Stimulated activated naive CD8-positive, alpha-beta T cell treated with anti-CD3 and anti-CD28 coated beads, Interleukin-15, amount 100 ng/mL, for 72 hours (primary cell): ENCODE measurements at regions not wholly inside any gene's neighbourhood (a gene's known extent, or its start where the extent isn't known, plus 50 kb on each side); places are given as distances from the start of the nearest gene placed in this dataset.

Experiments used
- ATAC-seq: fragments of 150-1000 bp; cut with Tn5 transposase; 2 replicates; pipeline ENCODE4 v1.10.0; 2021; ENCODE audit warnings: mild to moderate bottlenecking, moderate library complexity
- DNase-seq, 2 donors: peaks; one replicate each; pipeline ENCODE4 v3.0.0; 2021 to 2022
- H3K27ac Mint-ChIP-seq, 2 donors: one replicate each; pipeline ENCODE4 v1.8.0; 2022; ENCODE audit warnings: mild to moderate bottlenecking in 2 of 2, mixed read lengths in 2 of 2, moderate library complexity in 2 of 2
- H3K27me3 Mint-ChIP-seq: one replicate; pipeline ENCODE4 v1.8.0; 2022; ENCODE audit warnings: mixed read lengths
- H3K4me1 Mint-ChIP-seq: one replicate; pipeline ENCODE4 v1.8.0; 2022; ENCODE audit warnings: mild to moderate bottlenecking, mixed read lengths
- H3K4me3 Mint-ChIP-seq, 2 donors: one replicate each; pipeline ENCODE4 v1.8.0; 2022; ENCODE audit warnings: mild to moderate bottlenecking in 2 of 2, mixed read lengths in 2 of 2, moderate library complexity in 1 of 2
- H3K9me3 Mint-ChIP-seq, 2 donors: one replicate each; pipeline ENCODE4 v1.8.0; 2022; ENCODE audit warnings: mixed read lengths in 2 of 2

DNA sequence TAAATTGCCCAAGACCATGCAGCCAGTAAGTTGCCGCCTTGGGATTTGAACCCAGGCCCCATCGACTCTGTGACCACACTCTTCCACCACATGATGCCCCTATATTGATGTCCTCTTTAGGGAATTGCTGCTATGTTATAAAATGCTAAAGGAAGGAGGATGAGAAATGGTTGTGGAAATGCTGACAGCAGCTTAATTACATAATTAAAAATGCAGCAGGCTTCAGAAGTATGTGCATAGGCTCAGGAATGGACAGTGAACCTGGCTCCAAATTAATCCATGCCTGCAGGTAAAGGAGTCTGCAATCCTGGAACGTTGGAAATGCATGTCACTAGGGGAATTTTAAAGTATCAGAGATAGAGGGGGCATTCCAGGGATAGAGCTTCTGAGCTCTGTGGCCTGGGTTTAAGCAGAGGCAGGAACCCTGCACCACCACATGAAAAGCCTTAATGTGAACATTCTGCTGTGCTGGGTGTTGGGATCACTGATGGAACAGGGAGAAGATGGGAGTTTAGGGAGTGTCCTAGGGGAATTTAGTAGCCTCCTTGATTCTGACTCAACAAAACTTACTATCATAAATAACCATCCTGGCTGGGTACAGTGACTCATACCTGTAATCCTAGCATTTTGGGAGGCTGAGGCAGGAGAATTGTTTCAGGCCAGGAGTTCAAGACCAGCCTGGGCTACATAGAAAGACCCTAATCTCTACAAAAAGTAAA lies 76.1 kb upstream of the CCDC85A start:
- Mint-ChIP-seq H3K4me1 (no peaks in the 10 kb centered on the region), H3K27ac (no peak overlapping the region), H3K9me3 (no peaks in the 10 kb centered on the region), H3K4me3 (no peak overlapping the region), H3K27me3 (peaks cover 5% of the 10 kb centered on the region)
- ATAC-seq (no peak), DNase-seq (no peak)

DNA sequence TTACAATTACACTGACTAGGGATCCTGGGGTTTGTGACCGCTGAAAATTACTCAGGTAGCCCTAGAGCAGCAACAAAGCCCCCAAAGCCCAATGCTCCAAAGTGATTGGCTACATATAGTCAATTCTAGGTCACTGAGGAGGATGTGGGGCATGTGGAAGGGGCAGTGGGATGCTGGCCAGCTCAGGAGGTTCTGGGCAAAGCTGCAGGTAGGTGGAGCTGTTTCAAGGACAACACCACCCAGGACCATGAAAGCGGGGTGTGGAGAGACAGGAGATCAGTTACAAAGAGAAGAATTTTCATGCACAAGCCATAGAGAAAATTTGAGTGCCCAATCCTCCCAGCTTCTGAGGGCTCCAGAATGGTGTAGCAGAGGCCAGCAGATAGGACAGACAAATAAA lies 75.0 kb upstream of the CCDC85A start:
- Mint-ChIP-seq H3K4me1 (no peaks in the 10 kb centered on the region), H3K27ac (no peak overlapping the region), H3K27me3 (peaks cover 5% of the 10 kb centered on the region), H3K9me3 (no peaks in the 10 kb centered on the region), H3K4me3 (no peak overlapping the region)
- DNase-seq (no peak), ATAC-seq (no peak)

DNA sequence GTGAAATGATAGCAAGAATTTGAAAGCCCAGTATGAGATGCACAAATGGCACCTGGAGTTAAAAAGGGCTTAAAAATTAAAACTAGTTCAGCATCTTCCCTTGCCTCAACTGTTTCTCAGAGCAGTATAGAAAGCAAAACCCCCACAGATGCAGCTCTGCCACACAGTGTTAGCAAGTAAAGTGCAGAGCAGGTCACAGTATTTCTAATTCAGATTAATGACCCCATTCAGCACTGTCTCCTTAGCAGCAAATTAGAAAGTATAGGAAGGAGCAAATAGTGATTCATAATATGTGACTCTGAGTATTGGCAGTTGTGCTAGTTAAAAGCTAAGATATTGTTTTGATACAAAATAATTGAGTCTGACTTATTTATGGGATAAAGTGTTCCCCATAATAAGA lies 73.8 kb upstream of the CCDC85A start:
- Mint-ChIP-seq H3K27me3 (peaks cover 5% of the 10 kb centered on the region), H3K27ac (no peak overlapping the region), H3K9me3 (no peaks in the 10 kb centered on the region), H3K4me3 (no peak overlapping the region), H3K4me1 (no peaks in the 10 kb centered on the region)
- DNase-seq (no peak), ATAC-seq (no peak)

DNA sequence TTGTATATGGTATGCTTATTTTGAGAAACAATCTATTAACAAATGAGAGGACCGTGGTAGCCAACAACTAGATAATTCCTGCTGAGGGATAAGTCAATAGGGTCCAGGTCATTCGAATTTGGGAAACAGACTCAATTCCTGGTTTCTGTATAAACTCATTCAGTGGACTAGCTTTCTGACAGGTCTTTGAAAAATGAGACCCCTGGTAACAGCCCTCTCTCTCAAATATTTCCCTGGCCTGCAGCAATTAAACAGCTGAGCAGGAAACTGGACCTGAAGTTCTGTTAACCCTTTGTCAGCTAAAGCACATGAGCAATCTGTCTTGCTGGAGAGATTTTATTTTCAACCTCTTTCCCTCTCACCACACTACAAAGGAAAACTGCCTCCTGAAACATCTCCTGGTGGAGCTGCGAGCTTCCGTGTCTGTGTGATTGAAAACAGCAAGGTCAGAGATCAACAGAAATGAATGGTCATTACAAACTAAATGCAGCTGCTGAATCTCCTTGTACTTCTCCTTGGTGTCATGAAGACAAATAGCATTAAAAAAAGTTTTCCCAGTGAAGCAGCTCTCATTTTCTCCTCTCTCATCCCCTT lies 70.3 kb upstream of the CCDC85A start:
- ATAC-seq (no peak), DNase-seq (no peak)
- H3K4me3 Mint-ChIP-seq = no peak overlapping the region
- H3K9me3 Mint-ChIP-seq = no peaks in the 10 kb centered on the region
- H3K27ac Mint-ChIP-seq = no peak overlapping the region
- H3K4me1 Mint-ChIP-seq = no peaks in the 10 kb centered on the region
- no peaks in the 10 kb centered on the region for H3K27me3 Mint-ChIP-seq

DNA sequence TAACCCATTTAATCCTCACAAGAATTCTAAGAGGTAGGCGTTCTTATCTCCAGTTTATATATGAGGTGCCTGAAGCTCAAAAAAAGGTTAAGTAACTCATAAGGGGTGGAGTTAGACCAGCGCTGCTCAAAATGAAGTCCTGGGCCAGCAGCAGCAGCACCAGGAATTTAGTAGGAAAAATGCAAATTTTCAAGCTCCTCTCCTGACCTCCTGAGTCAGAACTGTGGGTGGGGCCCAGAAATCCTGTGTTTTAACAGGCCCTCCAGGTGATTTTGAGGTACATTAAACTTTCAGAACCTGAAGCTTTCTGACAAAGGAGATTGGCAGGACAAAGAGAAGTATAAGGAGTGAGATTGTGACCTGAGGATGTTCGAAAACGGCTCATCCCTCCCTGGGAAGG lies 66.0 kb upstream of the CCDC85A start:
- H3K9me3 Mint-ChIP-seq = no peaks in the 10 kb centered on the region
- H3K27me3 Mint-ChIP-seq = no peaks in the 10 kb centered on the region
- ATAC-seq = no peak
- H3K27ac Mint-ChIP-seq = no peak overlapping the region
- no peak overlapping the region for H3K4me3 Mint-ChIP-seq
- no peak for DNase-seq
- H3K4me1 Mint-ChIP-seq = no peaks in the 10 kb centered on the region

DNA sequence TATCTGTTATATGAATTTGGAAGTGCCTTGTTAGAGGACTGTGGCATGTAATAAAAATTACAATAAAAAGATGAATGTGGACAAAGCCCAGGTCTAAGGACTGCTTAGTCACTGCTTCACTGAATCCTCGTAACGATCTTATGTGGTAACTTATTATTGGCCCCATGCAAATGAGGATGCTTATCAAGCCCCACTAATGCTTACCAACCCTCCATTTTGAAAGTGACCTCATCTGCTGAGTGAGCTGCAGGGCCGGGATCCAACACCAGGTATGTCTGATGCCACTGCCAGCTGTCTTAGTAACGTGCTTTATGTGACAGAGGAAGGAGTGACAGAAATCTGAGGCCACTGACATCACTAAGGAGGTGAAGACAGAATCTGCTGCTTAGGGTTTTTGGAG lies 65.3 kb upstream of the CCDC85A start:
- H3K4me1 Mint-ChIP-seq = no peaks in the 10 kb centered on the region

DNA sequence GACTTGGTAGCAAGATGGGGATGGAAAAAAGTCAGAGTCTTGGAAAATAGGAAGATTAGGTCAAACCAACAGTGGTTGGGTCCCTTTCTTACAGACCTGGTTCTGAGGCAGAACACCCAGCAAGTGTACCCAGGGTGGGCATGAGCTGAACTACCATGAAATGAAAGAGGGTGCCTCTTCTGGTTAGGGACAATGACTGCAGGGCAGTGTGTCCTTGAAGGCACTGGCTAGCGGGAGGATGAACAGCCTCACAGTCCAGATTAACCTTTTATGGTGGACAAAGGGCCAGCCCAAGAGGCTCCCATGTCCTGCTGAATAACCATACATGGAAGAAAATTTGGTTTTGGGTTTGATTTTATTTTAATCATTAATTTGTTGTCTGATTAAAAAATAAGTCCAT lies 61.8 kb upstream of the CCDC85A start:
- Mint-ChIP-seq H3K4me3 (no peak overlapping the region), H3K4me1 (no peaks in the 10 kb centered on the region), H3K9me3 (no peaks in the 10 kb centered on the region), H3K27me3 (peaks cover 6% of the 10 kb centered on the region), H3K27ac (no peak overlapping the region)
- ATAC-seq = no peak
- no peak for DNase-seq

More for the DNA sequence above, 65.3 kb upstream of the CCDC85A start:
- DNase-seq (no peak), ATAC-seq (no peak)
- H3K9me3 Mint-ChIP-seq = no peaks in the 10 kb centered on the region
- no peak overlapping the region for H3K4me3 Mint-ChIP-seq
- no peaks in the 10 kb centered on the region for H3K27me3 Mint-ChIP-seq
- no peak overlapping the region for H3K27ac Mint-ChIP-seq

DNA sequence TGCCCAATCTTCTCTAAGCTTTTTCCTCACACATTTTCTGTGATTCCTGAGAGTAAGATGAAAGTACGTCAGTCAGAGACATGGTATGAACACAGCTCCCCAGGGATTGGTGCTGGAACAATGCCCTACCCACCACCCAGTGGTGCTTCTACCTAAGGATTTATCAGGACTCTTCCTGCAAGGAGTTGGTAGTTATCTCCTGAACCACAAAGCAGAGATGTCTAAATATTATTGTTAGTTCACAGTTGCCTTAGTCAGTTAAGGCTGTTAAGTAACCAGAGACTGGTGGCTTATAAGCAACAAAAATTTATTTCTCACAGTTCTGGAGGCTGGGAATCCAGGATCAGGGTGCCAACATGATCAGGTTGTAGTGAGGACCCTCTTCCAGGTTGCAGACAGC lies 60.3 kb upstream of the CCDC85A start:
- Mint-ChIP-seq H3K27ac (no peak overlapping the region), H3K27me3 (peaks cover 6% of the 10 kb centered on the region), H3K9me3 (no peaks in the 10 kb centered on the region), H3K4me3 (no peak overlapping the region), H3K4me1 (no peaks in the 10 kb centered on the region)
- no peak for ATAC-seq
- no peak for DNase-seq

DNA sequence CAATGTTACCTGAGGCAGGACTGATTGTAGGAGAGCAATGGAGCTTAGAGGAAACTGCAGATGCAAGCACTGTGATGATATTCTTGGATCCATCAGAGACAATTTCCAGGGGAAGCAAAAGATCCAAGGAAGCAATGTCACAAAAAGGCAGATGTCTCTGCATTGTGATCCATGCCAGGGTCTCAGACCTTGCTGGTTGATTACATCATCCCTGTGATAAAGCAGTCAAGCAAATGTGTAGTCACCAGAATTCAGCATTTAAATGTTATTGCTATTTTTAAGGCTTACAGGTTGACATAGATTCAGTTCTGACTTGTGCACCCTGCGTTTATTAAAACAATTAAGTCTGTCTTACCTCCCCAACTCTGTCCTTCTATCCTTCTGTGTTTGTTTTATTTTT lies 56.8 kb upstream of the CCDC85A start:
- Mint-ChIP-seq H3K4me3 (no peak overlapping the region), H3K9me3 (no peaks in the 10 kb centered on the region), H3K27me3 (peaks cover 6% of the 10 kb centered on the region), H3K27ac (no peak overlapping the region), H3K4me1 (no peaks in the 10 kb centered on the region)
- DNase-seq = no peak
- ATAC-seq = no peak

DNA sequence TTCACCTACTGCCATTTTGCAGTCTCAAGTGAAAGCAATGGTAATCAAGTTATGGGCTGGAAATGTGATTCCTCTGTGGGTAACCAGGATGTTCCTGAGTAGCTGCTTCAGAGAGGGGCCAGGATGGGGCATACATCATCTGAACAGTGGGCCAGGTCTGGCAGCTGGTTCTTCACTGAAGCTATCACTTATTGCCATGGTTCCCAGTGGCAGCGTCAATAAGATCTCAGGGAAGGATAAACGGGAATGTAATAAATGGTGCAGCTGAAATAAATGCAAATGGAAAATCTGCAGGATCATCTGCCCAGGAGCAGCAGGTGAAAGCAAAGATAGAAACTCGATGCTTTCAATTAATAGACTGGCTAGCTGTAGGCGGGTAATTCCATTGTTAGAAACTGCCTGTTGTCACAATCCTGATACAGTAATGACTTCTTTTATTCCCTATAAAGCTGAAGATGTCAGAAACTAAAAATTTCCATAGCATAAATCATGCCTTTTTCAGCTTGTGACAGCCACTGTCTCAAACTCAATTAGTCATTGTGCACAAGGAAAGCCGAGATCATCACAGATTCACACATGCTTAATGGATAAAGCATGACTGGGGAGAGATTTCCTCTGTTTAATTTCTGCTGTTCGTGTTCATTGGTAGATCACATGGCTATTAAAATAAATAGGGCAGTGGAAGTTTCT lies 56.2 kb upstream of the CCDC85A start:
- ATAC-seq (no peak), DNase-seq (no peak)
- no peak overlapping the region for H3K4me3 Mint-ChIP-seq
- peaks cover 6% of the 10 kb centered on the region for H3K27me3 Mint-ChIP-seq
- no peak overlapping the region for H3K27ac Mint-ChIP-seq
- H3K9me3 Mint-ChIP-seq = no peaks in the 10 kb centered on the region
- H3K4me1 Mint-ChIP-seq = no peaks in the 10 kb centered on the region

DNA sequence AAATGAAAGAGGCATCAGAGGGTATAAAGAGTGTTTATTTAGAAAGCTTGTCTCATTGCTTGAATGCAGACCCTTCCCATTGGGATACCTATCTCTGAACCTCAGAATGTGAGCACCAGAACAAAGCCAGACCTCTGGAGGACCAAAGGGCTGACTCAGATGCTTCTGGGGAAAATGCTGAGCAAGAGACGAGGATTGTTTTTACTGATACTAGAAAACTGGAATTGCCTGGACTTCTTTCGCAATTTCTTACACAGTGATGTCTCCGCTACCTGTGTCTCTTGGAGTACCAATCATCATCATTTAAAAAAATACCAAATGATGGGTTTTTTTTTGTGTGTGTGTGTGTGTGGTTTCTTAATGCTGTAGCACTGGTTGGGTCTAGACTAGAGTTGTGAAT lies 55.6 kb upstream of the CCDC85A start:
- no peak overlapping the region for H3K4me3 Mint-ChIP-seq
- H3K4me1 Mint-ChIP-seq = no peaks in the 10 kb centered on the region
- ATAC-seq (no peak), DNase-seq (no peak)
- H3K9me3 Mint-ChIP-seq = no peaks in the 10 kb centered on the region
- peaks cover 6% of the 10 kb centered on the region for H3K27me3 Mint-ChIP-seq
- H3K27ac Mint-ChIP-seq = no peak overlapping the region

DNA sequence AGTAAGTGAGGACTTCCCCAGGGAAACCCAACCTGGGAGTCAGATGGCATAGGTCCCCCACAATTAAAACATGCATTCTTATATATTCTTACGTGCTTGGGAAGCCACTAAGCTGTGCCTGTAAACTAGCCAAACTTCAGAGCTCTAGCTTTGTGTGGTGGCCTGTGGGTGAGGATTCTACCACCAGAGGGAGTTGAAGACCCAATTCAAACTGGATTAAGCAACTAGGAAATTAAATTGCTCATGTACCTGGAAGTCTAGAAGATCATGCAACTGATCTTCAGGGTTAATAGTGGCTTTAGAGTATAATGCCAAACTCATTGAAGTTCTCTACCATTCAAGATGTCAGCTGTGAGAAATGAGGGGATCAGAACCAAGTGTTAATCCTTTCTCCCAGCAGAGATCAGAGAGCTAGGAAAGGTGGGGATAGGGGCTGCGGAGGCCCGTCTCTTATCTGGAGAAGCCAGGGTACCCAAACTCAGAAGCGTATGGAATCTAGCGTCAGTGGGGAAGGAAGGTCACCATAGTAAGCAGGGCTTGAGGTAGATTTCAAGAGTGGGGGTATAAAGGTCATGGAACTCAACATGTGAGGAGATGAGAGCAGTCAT lies 53.2 kb upstream of the CCDC85A start:
- no peak for DNase-seq
- H3K4me1 Mint-ChIP-seq = no peaks in the 10 kb centered on the region
- H3K27ac Mint-ChIP-seq = no peak overlapping the region
- no peak overlapping the region for H3K4me3 Mint-ChIP-seq
- no peak for ATAC-seq
- H3K9me3 Mint-ChIP-seq = no peaks in the 10 kb centered on the region
- H3K27me3 Mint-ChIP-seq = peaks cover 6% of the 10 kb centered on the region

DNA sequence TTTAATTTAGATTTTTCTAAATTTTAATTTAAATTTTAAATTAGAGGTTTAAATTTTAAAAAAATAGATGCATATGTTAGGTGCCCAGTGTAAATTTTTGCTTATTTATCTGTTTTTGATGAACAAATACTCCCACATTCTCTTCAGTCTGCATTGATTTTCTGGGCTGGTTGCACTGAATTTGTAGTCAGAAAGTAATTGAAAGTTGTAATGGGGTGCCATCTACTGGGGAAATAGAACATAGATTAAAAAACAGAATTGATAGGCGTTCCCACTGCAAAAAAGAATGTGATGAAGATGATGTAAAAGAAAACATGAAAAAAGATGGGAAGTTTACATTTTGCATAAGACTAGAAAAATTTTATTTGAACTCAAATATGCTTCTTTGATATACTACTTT lies 51.7 kb upstream of the CCDC85A start:
- DNase-seq (no peak), ATAC-seq (no peak)
- no peaks in the 10 kb centered on the region for H3K9me3 Mint-ChIP-seq
- no peak overlapping the region for H3K4me3 Mint-ChIP-seq
- H3K27me3 Mint-ChIP-seq = no peaks in the 10 kb centered on the region
- no peak overlapping the region for H3K27ac Mint-ChIP-seq
- H3K4me1 Mint-ChIP-seq = no peaks in the 10 kb centered on the region

DNA sequence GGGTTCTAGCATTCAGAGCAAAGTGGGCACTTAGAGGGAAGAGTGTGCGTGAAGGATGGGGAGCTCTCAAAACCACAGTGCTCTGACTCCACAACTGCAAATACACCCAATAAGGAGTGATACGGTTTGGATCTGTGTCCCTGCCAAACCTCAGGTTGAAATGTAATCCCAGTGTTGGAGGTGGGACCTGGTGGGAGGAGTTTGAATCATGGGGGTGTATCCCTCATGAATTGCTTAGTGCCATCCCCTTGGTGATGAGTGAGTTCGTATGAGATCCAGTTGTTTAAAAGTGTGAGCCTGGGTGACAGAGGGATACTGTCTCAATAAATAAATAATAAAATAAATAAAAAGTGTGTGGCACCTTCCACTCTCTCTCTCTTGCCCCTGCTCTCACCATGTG lies 50.3 kb upstream of the CCDC85A start:
- no peak for DNase-seq
- Mint-ChIP-seq H3K4me3 (no peak overlapping the region), H3K4me1 (no peaks in the 10 kb centered on the region), H3K27me3 (no peaks in the 10 kb centered on the region), H3K27ac (no peak overlapping the region), H3K9me3 (no peaks in the 10 kb centered on the region)
- no peak for ATAC-seq

DNA sequence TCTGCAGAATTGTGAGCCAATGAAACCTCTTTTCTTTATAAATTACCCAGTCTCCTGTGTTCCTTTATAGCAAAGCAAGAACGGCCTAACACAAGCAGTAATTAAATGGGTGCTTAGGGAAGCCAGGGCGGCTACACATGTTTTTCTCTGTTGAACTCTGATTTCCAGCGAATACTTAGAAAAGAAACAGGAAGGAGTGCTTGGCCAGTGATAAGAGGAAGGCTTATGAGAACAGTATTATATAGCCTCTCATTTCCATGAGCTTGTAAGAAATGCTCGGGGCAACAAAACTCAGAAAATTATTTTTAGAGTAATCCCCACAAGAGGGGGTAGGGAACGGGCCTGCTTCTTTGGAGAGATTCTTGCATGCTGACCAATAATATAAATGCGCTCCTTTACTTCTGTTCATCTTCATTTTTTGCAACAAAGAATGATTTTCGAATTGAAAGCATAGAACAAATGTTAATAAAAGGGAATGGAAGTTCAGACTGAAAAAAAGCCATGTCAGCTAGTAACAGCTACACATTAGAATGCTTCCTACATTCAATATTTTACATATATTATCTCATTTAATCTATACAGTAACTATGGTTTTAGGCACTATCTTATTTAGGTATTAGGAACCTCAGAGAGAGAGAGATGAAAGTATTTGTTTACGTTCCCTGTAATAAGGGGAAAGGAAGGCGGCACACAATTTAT lies 49.7 kb upstream of the CCDC85A start:
- Mint-ChIP-seq H3K4me1 (no peaks in the 10 kb centered on the region), H3K4me3 (no peak overlapping the region), H3K27me3 (no peaks in the 10 kb centered on the region), H3K27ac (no peak overlapping the region), H3K9me3 (no peaks in the 10 kb centered on the region)
- DNase-seq = no peak
- ATAC-seq = no peak
